ENCODE measurements at regions not wholly inside any gene's neighbourhood (a gene's known extent, or its start where the extent isn't known, plus 50 kb on each side); places are given as distances from the start of the nearest gene placed in this dataset.

DNA sequence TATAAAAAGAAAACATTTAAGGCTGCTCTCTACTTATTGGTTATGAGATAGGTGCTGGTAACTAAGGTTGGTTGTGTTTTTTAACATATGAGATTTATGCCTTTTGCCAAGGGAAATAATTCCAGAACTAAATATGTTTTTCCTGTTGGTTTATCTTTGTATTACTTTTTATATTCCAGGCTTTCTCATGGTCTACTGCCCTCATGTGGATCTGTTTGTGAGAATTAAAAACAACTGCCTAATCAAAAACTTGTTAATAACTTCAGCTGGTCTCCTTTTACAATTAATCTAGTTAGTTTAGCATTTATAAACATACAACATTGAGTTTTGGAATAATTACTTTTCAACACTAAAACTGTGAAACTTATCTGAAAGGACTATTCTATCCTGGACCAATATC lies 1208.3 kb downstream of the ADGRL3 start:
- BruUV-seq (replicated peaks), result no TSS peak
- no peaks in the 10 kb centered on the region for H3K9me3 ChIP-seq (ENCODE audit: low read length)
- TF ChIP-seq, protein P1, sequence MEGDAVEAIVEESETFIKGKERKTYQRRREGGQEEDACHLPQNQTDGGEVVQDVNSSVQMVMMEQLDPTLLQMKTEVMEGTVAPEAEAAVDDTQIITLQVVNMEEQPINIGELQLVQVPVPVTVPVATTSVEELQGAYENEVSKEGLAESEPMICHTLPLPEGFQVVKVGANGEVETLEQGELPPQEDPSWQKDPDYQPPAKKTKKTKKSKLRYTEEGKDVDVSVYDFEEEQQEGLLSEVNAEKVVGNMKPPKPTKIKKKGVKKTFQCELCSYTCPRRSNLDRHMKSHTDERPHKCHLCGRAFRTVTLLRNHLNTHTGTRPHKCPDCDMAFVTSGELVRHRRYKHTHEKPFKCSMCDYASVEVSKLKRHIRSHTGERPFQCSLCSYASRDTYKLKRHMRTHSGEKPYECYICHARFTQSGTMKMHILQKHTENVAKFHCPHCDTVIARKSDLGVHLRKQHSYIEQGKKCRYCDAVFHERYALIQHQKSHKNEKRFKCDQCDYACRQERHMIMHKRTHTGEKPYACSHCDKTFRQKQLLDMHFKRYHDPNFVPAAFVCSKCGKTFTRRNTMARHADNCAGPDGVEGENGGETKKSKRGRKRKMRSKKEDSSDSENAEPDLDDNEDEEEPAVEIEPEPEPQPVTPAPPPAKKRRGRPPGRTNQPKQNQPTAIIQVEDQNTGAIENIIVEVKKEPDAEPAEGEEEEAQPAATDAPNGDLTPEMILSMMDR (conservative IDR thresholded peaks at IDR 0.05; ENCODE audit: low read length), result no peak
- no peak for TF ChIP-seq EZH2phosphoT487 (IDR thresholded peaks at IDR 0.05; ENCODE audit: borderline replicate concordance, low read depth, low read length)
- no peaks in the 10 kb centered on the region for H4K20me1 ChIP-seq (ENCODE audit: insufficient read depth, low read length)
- no peaks in the 10 kb centered on the region for H3K4me1 ChIP-seq (ENCODE audit: insufficient read depth, low read length, poor library complexity, severe bottlenecking)
- no peak overlapping the region for H3K4me2 ChIP-seq (ENCODE audit: low read length)
- intact Hi-C loops (cut with micrococcal nuclease; ENCODE audit: unreplicated experiment), result no loop called here
- H2AFZ ChIP-seq (ENCODE audit: low read length), result no peak overlapping the region
- ChIA-PET CTCF (ENCODE audit: unreplicated experiment) (no interaction called here), POLR2A (no interaction called here)
- no peaks in the 10 kb centered on the region for H3K9me2 ChIP-seq (ENCODE audit: insufficient read depth, low read length)
- no peak for DNase-seq (ENCODE audit: low spot score)
- no peak overlapping the region for H3K27ac ChIP-seq (ENCODE audit: low read depth, low read length, poor library complexity, severe bottlenecking)
- no peaks in the 10 kb centered on the region for H3K79me2 ChIP-seq (ENCODE audit: insufficient read depth, low read depth, low read length)
- no peak overlapping the region for H3K4me3 ChIP-seq (ENCODE audit: low read depth, low read length, poor library complexity, severe bottlenecking)
- no peaks in the 10 kb centered on the region for H3K36me3 ChIP-seq (ENCODE audit: insufficient read depth, low read length)

DNA sequence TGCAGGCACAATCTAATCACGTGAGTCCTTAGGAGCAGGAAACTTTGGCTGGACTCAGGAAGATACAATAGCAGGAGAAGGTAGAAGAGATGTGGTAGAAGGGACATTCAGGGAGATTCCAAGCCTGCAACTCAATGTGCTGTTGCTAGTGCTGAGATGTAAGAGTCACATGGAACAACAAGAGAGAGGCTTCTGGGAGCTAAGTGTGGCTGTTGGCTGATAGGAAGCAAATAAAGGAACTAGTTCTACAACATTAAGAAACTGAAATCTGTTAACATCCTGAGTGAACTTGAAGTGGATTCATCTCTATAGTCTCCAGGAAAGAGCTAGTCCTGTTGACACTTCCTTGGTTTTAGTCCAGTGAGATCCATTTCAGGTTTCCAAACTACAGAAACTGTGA lies 1207.4 kb downstream of the ADGRL3 start:
- ChIA-PET POLR2A (no interaction called here), CTCF (ENCODE audit: unreplicated experiment) (no interaction called here)
- Histone ChIP-seq H3K36me3 (ENCODE audit: insufficient read depth, low read length) (no peaks in the 10 kb centered on the region), H3K4me3 (ENCODE audit: low read depth, low read length, poor library complexity, severe bottlenecking) (no peak overlapping the region), H4K20me1 (ENCODE audit: insufficient read depth, low read length) (no peaks in the 10 kb centered on the region), H3K9me3 (ENCODE audit: low read length) (no peaks in the 10 kb centered on the region), H3K79me2 (ENCODE audit: insufficient read depth, low read depth, low read length) (no peaks in the 10 kb centered on the region), H3K4me1 (ENCODE audit: insufficient read depth, low read length, poor library complexity, severe bottlenecking) (no peaks in the 10 kb centered on the region), H3K4me2 (ENCODE audit: low read length) (no peak overlapping the region), H2AFZ (ENCODE audit: low read length) (no peak overlapping the region), H3K9me2 (ENCODE audit: insufficient read depth, low read length) (no peaks in the 10 kb centered on the region), H3K27ac (ENCODE audit: low read depth, low read length, poor library complexity, severe bottlenecking) (no peak overlapping the region)
- no TSS peak for BruUV-seq (replicated peaks)
- intact Hi-C loops (cut with micrococcal nuclease; ENCODE audit: unreplicated experiment), result no loop called here
- DNase-seq (ENCODE audit: low spot score), result no peak
- no peak for TF ChIP-seq EZH2phosphoT487 (IDR thresholded peaks at IDR 0.05; ENCODE audit: borderline replicate concordance, low read depth, low read length)
- TF ChIP-seq, protein P1 (conservative IDR thresholded peaks at IDR 0.05; ENCODE audit: low read length), result no peak

DNA sequence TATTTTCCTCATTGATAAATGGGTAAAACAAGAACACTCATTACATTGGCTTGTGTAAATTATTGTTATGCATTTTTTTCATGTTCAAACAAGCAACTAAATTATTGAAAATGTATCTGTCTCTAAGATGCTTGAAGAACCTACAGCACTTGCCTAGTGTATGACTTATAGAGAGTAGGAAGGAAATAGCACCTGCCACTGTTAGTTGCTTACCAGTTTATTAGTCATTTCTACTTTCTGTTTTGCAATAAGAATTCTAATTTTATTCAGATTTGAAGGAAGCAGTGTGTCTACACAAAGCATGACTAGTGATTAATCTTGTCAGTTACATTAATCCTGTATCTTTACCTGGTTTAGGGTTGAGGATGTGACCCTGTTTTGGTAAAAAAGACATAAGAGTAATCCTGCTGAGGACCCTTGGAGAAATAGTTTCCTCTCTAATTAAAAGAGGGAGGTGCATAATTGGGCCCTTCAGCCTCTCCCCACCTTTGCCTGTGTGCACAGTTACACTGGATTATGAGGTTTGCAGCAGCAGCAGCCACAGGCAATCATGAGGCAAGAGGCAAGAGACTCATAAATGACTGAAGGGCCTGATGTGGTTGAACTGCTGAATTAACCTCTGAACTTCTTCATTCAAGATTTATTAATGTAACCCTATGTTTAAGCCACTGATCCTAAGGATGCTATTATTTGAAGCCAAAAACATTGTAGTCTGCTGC lies 1202.1 kb downstream of the ADGRL3 start:
- intact Hi-C loops (cut with micrococcal nuclease; ENCODE audit: unreplicated experiment), result no loop called here
- ChIA-PET CTCF (ENCODE audit: unreplicated experiment) (no interaction called here), POLR2A (no interaction called here)
- H3K4me2 ChIP-seq (ENCODE audit: low read length), result no peak overlapping the region
- no peaks in the 10 kb centered on the region for H3K36me3 ChIP-seq (ENCODE audit: insufficient read depth, low read length)
- no peaks in the 10 kb centered on the region for H3K4me1 ChIP-seq (ENCODE audit: insufficient read depth, low read length, poor library complexity, severe bottlenecking)
- no peak overlapping the region for H2AFZ ChIP-seq (ENCODE audit: low read length)
- no peaks in the 10 kb centered on the region for H3K79me2 ChIP-seq (ENCODE audit: insufficient read depth, low read depth, low read length)
- H3K9me2 ChIP-seq (ENCODE audit: insufficient read depth, low read length), result no peaks in the 10 kb centered on the region
- no TSS peak for BruUV-seq (replicated peaks)
- H3K9me3 ChIP-seq (ENCODE audit: low read length), result no peaks in the 10 kb centered on the region
- H4K20me1 ChIP-seq (ENCODE audit: insufficient read depth, low read length), result no peaks in the 10 kb centered on the region
- H3K27ac ChIP-seq (ENCODE audit: low read depth, low read length, poor library complexity, severe bottlenecking), result no peak overlapping the region
- TF ChIP-seq, protein P1 (conservative IDR thresholded peaks at IDR 0.05; ENCODE audit: low read length), result no peak
- TF ChIP-seq EZH2phosphoT487 (IDR thresholded peaks at IDR 0.05; ENCODE audit: borderline replicate concordance, low read depth, low read length), result no peak
- H3K4me3 ChIP-seq (ENCODE audit: low read depth, low read length, poor library complexity, severe bottlenecking), result no peak overlapping the region
- no peak for DNase-seq (ENCODE audit: low spot score)

Data from OCI-LY7 (cell line).